HT-29 (cell line): ENCODE measurements at regions not wholly inside any gene's neighbourhood (a gene's known extent, or its start where the extent isn't known, plus 50 kb on each side); places are given as distances from the start of the nearest gene placed in this dataset.

Experiments used
- DNase-seq: peaks from one replicate; pipeline ENCODE4 v3.0.0-alpha.2; 2015; ENCODE audit warnings: low spot score

GRCh38 chr2:221135699-221136098 lies 436.4 kb downstream of the EPHA4 start:
- DNase-seq = no peak

GRCh38 chr2:221137385-221137784 lies 434.7 kb downstream of the EPHA4 start:
- no peak for DNase-seq

GRCh38 chr2:221142341-221142740 lies 429.8 kb downstream of the EPHA4 start:
- no peak for DNase-seq

GRCh38 chr2:221143231-221143630 lies 428.9 kb downstream of the EPHA4 start:
- no peak for DNase-seq

- DNase-seq = no peak
These were observed 427.2 kb downstream of the EPHA4 start for GRCh38 chr2:221144909-221145308.

- DNase-seq = no peak
These were observed 426.7 kb downstream of the EPHA4 start for GRCh38 chr2:221145396-221145795.

GRCh38 chr2:221153226-221153625 lies 418.9 kb downstream of the EPHA4 start:
- DNase-seq = no peak

DNA sequence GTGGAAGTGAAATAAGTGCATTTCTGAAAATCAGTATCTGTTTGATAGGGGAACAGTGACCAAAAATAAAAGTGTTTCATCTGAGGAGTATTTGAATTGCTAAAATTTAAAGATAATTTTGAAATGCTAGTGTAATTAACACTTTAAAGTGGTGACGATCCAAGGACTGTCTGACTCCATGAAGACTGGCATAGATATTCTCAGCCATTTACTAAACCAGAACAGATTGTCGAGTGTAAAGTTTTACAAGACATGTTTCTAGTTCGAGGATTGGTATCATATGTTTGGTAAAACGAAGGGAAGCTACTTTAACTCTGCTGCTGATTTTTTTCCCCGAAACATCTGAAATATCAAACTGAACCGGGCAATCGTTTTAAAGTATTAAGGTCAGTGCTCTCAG lies 417.9 kb downstream of the EPHA4 start:
- no peak for DNase-seq

DNA sequence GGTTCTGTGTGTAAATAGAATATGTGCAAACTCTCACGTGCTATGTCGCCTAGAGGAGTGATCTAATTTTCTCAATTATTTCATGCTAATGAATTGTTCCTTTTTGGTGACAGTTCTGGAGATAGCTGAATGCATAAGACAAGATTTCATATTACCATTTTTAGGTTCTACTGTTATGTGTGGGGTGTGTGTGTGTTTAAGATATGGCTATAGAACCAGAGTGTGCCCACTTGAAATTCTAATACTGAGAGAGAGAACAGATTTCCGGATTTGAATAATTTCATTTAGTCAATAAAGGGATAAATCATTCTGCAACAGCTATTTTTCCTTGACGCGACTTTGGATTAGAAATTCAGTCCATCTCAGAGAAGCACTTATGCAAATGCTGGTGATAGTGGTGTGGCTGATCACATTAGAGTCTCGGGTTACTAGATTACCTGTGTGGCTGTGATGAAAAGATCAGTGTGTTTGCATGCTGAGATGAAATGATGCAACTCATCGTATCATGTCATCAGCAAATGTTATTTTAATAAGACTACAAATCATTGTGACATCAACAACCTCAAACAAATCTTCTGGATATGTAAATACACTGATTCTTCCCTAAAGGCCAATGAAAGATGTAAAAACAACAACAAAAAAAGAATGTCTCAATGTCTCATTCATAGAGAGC lies 415.9 kb downstream of the EPHA4 start:
- DNase-seq = no peak

GRCh38 chr2:221161186-221161585 lies 410.9 kb downstream of the EPHA4 start:
- DNase-seq = no peak

DNA sequence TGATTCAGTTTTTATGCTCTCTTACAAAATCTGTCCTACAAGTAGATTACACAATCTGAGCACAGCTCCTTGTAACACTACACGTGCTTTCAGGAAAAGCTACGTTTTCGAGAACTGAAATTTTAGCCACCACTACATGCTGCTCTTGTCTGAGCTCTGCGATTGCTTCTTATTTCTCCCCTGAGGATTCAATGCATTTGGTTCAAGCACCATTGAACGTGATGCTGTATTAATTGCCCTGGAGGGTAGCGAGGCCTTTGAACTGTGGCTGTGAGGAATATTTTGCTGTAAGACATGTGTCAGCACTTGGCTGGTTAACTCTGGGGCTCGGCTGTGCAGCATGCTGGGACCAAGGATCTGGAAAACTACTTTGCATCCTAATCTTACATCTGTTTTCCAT lies 405.8 kb downstream of the EPHA4 start:
- no peak for DNase-seq

GRCh38 chr2:221167561-221167960 lies 404.5 kb downstream of the EPHA4 start:
- DNase-seq = no peak

- no peak for DNase-seq
These were observed 402.4 kb downstream of the EPHA4 start for GRCh38 chr2:221169724-221170123.

- DNase-seq = no peak
These were observed 401.6 kb downstream of the EPHA4 start for GRCh38 chr2:221170548-221170947.

GRCh38 chr2:221176667-221177066 lies 395.4 kb downstream of the EPHA4 start:
- DNase-seq = no peak

DNA sequence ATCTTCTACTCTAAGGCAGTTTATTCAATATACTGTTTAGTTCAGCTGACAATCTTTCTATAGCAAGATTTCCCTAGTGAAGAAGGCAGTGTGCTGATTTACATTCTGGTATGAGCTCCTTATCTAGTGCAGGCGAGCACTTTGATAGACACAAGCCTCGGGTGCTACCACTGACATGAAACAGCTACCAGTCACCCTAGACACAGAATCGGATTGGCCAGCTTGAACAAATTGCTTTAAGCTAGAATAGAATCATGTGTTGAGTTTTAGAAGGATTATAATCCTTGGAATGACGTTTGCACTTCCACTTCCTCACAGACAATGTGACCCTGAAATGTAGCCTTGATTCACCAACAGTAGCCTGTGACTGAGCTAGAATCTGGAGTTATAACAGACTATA lies 394.0 kb downstream of the EPHA4 start:
- DNase-seq = no peak

DNA sequence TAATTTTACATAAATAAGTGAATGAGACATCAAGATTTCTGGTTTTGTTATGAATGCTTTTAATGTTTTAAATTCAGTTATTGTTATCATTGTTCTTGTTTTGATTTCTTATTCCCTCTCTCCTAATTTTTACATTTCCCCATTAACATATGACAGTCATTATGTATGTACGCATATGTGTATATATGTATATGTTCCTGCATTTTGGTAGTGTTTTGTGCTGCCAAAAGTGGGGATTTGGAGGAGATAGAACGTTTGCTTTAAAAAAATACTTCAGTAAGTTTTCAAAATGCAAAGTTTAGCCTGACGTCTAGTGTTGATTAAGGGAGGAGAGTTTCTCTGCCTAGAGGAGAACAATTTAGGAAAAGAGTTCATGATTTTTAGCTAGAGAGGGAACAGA lies 385.2 kb downstream of the EPHA4 start:
- no peak for DNase-seq

DNA sequence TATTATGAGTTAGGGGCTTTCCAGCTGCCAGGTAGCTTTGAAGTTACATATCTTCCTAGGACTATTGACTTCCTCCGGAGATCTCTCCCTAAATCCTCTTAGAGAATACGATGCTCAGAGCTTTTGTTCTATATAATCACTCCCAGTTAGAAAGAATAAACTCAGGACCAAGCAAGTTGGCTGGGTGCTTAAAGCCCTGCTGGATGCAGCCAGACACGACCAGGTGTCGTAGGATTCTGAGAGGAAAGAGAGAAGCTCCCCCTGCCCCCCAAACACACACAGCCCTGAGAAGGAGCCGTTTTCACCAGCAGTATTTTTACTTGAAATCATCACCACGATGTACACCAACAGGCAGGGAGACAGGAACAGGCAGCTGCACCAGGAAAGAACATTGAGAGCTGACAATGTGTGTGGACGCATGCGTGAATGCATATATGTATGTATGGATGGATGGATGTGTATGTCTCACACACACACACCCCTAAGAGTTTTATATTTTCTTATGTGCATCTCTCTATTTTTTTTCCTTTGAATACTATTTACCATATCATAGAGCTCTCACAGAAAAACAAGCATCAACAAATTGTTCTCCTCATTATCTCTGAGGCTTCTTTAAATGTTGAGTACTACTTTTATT lies 382.6 kb downstream of the EPHA4 start:
- DNase-seq = no peak

- no peak for DNase-seq
These were observed 376.3 kb downstream of the EPHA4 start for GRCh38 chr2:221195829-221196228.

DNA sequence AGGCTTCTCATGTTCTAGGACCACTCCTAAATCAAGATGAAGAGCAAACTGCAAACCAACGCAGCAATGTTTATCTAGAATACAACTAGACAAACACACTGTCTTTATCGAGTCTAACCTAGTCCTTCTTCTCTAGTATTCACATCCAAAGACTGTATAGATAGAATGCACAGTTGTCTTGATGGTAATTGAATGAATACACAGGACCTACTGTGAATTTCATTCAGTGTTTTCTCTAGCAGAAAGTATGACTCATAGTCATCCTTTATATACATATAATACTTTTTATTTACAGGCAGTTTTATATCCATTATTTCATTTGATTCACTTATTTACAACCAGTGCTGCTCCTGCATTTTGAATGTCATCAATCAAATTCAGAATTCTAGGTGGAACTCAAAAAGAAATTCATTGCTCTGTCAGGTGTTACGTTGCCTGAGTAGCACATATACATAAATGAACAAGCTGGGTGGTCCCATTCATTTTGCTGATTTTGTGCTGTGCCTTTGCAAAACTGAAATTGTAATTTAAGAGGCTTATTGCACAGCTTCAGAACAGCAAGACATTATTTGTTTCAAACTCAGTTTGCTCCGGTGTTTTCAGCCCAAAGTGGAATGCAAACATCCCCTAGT lies 374.8 kb downstream of the EPHA4 start:
- no peak for DNase-seq

DNA sequence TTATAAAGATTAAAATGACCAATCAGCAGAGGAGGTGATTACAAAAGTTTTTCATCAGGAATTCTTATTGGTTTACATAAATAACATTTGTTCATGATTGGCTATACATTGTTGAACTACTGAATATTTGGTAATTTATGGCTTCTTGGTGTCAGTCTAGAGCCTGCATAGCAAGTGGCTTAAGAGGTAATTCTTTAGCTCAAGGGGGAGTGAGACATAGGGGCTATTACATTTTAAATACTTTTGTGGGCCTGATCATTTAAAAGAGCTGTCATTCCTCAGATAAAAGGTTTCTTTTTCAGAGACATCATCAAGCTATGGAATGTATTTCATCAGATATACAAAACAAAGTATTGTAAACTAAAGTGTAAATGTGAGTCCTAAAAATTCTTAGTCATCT lies 373.8 kb downstream of the EPHA4 start:
- DNase-seq = no peak

DNA sequence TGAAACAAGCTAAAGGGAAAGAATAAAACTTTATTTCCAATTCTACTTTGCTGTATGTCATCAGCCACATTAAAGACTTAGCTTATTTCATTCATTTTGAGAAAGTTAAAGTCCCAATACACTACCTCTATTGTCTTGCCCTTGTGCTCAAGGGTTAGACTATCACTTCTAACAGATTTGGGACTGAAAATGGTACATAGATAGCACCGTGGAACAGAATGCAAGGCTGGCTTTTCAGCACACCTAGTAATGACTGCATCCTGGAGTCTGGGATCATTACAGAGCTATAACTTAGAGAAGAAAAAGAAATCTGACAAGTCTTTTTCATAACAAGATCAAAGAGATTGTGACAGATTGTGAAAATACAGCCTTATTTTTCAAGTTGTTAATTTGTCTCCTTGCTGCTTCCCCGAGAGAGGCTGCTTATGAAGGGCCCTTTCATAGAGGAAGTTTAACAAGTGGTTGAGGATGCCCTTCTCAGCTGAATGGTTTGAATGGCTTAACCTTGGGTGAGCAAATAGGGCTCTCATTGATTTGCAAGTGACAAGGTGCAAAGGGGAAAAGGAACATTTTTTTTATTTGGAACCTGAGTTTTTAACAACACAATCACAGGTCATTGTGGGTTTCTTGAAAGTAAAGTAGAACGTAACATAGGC lies 371.8 kb downstream of the EPHA4 start:
- no peak for DNase-seq

GRCh38 chr2:221202431-221202830 lies 369.7 kb downstream of the EPHA4 start:
- no peak for DNase-seq
